A549 (cell line): ENCODE measurements at regions not wholly inside any gene's neighbourhood (a gene's known extent, or its start where the extent isn't known, plus 50 kb on each side); places are given as distances from the start of the nearest gene placed in this dataset.

ENCODE experiments used
- ATAC-seq, 2 experiments: fragments of 200-7000 bp in 1 of 2; fragments of >200 bp in 1 of 2; cut with Nextera tagmentation in 1 of 2; cut with Tn5 transposase in 1 of 2; 3 replicates each; pipeline versions ENCODE4 v1.8.0 to v1.9.1; 2018 to 2020; ENCODE audit warnings: mild to moderate bottlenecking in 1 of 2, moderate library complexity in 1 of 2
- CTCF ChIA-PET: fragments of 300-600 bp; sonication (Branson Sonifier 250); formaldehyde crosslinking; extraction: SDS; loops from one replicate; lab custom pipeline; 2021; ENCODE audit warnings: antibody characterized with exemption, inconsistent platforms; lab: Yijun Ruan, JAX
- POLR2A ChIA-PET: fragments of 350-600 bp; formaldehyde crosslinking; extraction: SDS; loops from one replicate; lab custom pipeline; 2021; ENCODE audit warnings: antibody characterized with exemption, inconsistent platforms; lab: Yijun Ruan, JAX
- DNase-seq, 2 experiments: peaks; one replicate each; pipeline versions ENCODE4 v3.0.0 to v3.0.0-alpha.2; 2011 to 2016; ENCODE audit warnings: low read depth in 1 of 2, low spot score in 1 of 2
- FAIRE-seq: peaks from 2 replicates; lab custom pipeline; 2011; peaks lifted over from hg19 to GRCh38; lab: Jason Lieb, UNC
- H3K27ac ChIP-seq, 2 experiments: fragments of >200 bp; sonication (Bioruptor Twin); formaldehyde crosslinking; 3 replicates each; pipeline ENCODE4 v1.5.1; 2016 to 2017
- H3K4me1 ChIP-seq: fragments of >200 bp; sonication (Bioruptor Twin); formaldehyde crosslinking; 3 replicates; pipeline ENCODE4 v1.6.1; 2016
- H3K4me2 ChIP-seq: fragments of >200 bp; sonication (Bioruptor Twin); formaldehyde crosslinking; 3 replicates; pipeline ENCODE4 v1.6.1; 2016
- H3K4me3 ChIP-seq: fragments of >200 bp; sonication (Bioruptor Twin); formaldehyde crosslinking; 3 replicates; pipeline ENCODE4 v1.5.1; 2016
- H3K9me3 ChIP-seq: fragments of >200 bp; sonication (Bioruptor Twin); formaldehyde crosslinking; 3 replicates; pipeline ENCODE4 v1.6.1; 2016
- BHLHE40 ChIP-seq: IDR thresholded peaks from 2 replicates; pipeline ENCODE4 v1.6.1; 2012; ENCODE audit warnings: low read depth, low read length, inconsistent platforms
- CBX2 ChIP-seq: fragments of 200-600 bp; sonication (generic); IDR thresholded peaks from 2 replicates; pipeline ENCODE4 v1.6.1; 2016; ENCODE audit warnings: low read depth, mild to moderate bottlenecking, borderline replicate concordance
- CHD2 ChIP-seq: fragments of 150-350 bp; IDR thresholded peaks from 2 replicates; pipeline ENCODE4 v1.6.1; 2014; ENCODE audit warnings: low read length; ENCODE audit not compliant: partially characterized antibody
- CHD4 ChIP-seq: fragments of 200-600 bp; sonication (generic); IDR thresholded peaks from 2 replicates; pipeline ENCODE4 v1.6.1; 2016; ENCODE audit warnings: antibody characterized with exemption, mild to moderate bottlenecking, borderline replicate concordance
- MAFK ChIP-seq: fragments of 450-650 bp; IDR thresholded peaks from 2 replicates; pipeline ENCODE4 v1.6.1; 2014; ENCODE audit not compliant: partially characterized antibody
- MAZ ChIP-seq: fragments of 150-350 bp; IDR thresholded peaks from 2 replicates; pipeline ENCODE4 v1.6.1; 2014; ENCODE audit warnings: antibody characterized with exemption, low read depth, low read length, borderline replicate concordance
- NR3C1 ChIP-seq: fragments of >200 bp; sonication (Bioruptor Twin); formaldehyde crosslinking; IDR thresholded peaks from 3 replicates; pipeline ENCODE4 v1.6.1; 2017
- PHF8 ChIP-seq: fragments of 200-600 bp; sonication (generic); IDR thresholded peaks from 2 replicates; pipeline ENCODE4 v1.6.1; 2016; ENCODE audit warnings: low read depth, mild to moderate bottlenecking, antibody characterized with exemption, moderate library complexity, borderline replicate concordance
- POLR2AphosphoS2 ChIP-seq: conservative IDR thresholded peaks from 2 replicates; pipeline ENCODE4 v1.6.1; 2012; ENCODE audit warnings: low read length, improper control_type of control experiment, inconsistent platforms
- RARB ChIP-seq: fragments of 250-450 bp; sonication (Bioruptor Pico); IDR thresholded peaks from 2 replicates; pipeline ENCODE4 v1.8.0; 2021; ENCODE audit warnings: mild to moderate bottlenecking, moderate library complexity
- RCOR1 ChIP-seq: fragments of 150-350 bp; IDR thresholded peaks from 2 replicates; pipeline ENCODE4 v1.6.1; 2014; ENCODE audit warnings: antibody characterized with exemption, low read length, low read depth
- RFX5 ChIP-seq: fragments of 450-650 bp; IDR thresholded peaks from 2 replicates; pipeline ENCODE4 v1.7.1; 2014; ENCODE audit warnings: antibody characterized with exemption, mild to moderate bottlenecking, moderate library complexity
- TFCP2L1 ChIP-seq: fragments of 250-450 bp; sonication (Bioruptor Pico); IDR thresholded peaks from 2 replicates; pipeline ENCODE4 v1.5.0; 2021; ENCODE audit warnings: mild to moderate bottlenecking
- TP53 ChIP-seq: fragments of 250-450 bp; sonication (Bioruptor Pico); IDR thresholded peaks from 2 replicates; pipeline ENCODE4 v1.5.0; 2021; ENCODE audit warnings: mild to moderate bottlenecking, moderate library complexity
- ZSCAN20 ChIP-seq: fragments of 250-450 bp; sonication (Bioruptor Pico); IDR thresholded peaks from 2 replicates; pipeline ENCODE4 v1.8.0; 2022; ENCODE audit warnings: mild to moderate bottlenecking, moderate library complexity
- WGBS: methylation state at CpG from one replicate; pipeline ENCODE4 v1.1.6; 2017; ENCODE audit errors: missing lambda C conversion rate; 5-methylcytosine and 5-hydroxymethylcytosine counted together
- TF ChIP-seq, protein P1 (sequence below): fragments of 250-450 bp; sonication (Bioruptor Pico); IDR thresholded peaks from 2 replicates; pipeline ENCODE4 v1.5.0; 2021; ENCODE audit warnings: mild to moderate bottlenecking, moderate library complexity, borderline replicate concordance
- TF ChIP-seq, protein P2 (sequence below): fragments of >200 bp; sonication (Bioruptor Twin); formaldehyde crosslinking; IDR thresholded peaks from 3 replicates; pipeline ENCODE4 v1.5.1; 2016
- TF ChIP-seq, protein P3 (sequence below): fragments of 150-350 bp; IDR thresholded peaks from 2 replicates; pipeline ENCODE4 v1.6.1; 2014; ENCODE audit warnings: low read depth, mild to moderate bottlenecking, low read length
- TF ChIP-seq, protein P4 (sequence below): IDR thresholded peaks from 2 replicates; pipeline ENCODE4 v1.6.1; 2012; ENCODE audit warnings: low read depth, borderline replicate concordance
- TF ChIP-seq, protein P5 (sequence below): fragments of >200 bp; sonication (Bioruptor Twin); formaldehyde crosslinking; IDR thresholded peaks from 2 replicates; pipeline ENCODE4 v1.6.1; 2016
- TF ChIP-seq, protein P6 (sequence below): IDR thresholded peaks from 2 replicates; pipeline ENCODE4 v1.6.1; 2012

DNA sequence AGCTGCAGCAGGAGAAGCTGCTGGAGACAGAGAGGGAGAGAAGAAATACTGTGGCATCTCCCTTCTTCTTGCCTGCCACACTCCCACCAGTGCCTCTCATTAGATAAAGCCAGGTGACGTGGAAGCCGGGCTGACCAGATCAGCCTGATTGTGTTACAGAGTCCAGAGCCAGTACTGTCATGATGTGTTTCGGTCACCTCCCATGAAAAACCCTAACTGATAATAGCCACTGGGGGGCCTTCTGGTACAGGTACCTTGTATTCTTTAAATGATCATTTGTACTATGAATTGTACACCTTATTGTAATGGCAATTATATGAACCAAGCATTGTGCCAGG lies 125.8 kb upstream of the TMEM108 start:
- WGBS, result 12% methylated on average over 3 of the region's 3 CpGs
- Histone ChIP-seq H3K4me2 (no peak overlapping the region), H3K9me3 (no peaks in the 10 kb centered on the region), H3K4me1 (no peaks in the 10 kb centered on the region), H3K4me3 (no peak overlapping the region), H3K27ac (no peak overlapping the region)
- ATAC-seq (no peak), FAIRE-seq (no peak), DNase-seq (no peak)
- POLR2A ChIA-PET, result no interaction called here
- TF ChIP-seq, protein P1, sequence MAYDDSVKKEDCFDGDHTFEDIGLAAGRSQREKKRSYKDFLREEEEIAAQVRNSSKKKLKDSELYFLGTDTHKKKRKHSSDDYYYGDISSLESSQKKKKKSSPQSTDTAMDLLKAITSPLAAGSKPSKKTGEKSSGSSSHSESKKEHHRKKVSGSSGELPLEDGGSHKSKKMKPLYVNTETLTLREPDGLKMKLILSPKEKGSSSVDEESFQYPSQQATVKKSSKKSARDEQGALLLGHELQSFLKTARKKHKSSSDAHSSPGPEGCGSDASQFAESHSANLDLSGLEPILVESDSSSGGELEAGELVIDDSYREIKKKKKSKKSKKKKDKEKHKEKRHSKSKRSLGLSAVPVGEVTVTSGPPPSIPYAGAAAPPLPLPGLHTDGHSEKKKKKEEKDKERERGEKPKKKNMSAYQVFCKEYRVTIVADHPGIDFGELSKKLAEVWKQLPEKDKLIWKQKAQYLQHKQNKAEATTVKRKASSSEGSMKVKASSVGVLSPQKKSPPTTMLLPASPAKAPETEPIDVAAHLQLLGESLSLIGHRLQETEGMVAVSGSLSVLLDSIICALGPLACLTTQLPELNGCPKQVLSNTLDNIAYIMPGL (CRISPR knock-in tag), result no peak
- no peak for TF ChIP-seq PHF8
- CTCF ChIA-PET, result no interaction called here

DNA sequence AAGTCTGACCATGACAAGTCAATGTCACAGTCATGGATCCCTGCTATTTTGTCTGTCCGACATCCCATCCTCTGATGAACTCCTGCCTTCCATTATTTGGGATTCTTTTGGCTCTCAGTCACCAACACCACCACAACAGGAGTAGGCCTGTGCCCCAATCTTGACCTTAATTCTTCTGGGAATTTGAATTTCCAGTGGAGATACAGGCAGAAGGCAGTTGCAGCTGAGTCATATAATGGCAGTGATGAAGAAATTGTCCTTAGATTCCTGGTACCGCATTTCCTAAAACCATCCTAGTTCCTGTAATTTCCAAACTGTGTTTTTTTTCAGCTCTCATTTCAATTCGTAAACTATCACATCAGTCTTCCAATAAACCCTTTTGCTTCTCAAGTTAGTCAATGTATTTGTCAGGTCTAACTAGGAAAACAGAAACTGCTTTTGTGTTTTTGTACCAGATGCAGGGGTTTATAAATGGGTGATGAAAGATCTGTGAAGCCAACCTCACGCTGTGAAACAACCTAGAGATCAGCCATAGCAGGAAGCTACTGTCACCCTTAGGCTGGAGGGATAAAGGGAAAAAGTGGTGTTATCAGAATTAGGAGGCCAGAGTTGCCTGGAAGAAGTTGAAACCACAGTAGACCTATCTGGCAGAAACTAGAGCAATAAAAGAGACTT lies 126.3 kb upstream of the TMEM108 start:
- H3K9me3 ChIP-seq, result no peaks in the 10 kb centered on the region
- ATAC-seq, result no peak
- H3K4me1 ChIP-seq, result no peaks in the 10 kb centered on the region
- POLR2A ChIA-PET, result no interaction called here
- CTCF ChIA-PET, result no interaction called here
- no peak overlapping the region for H3K4me3 ChIP-seq
- TF ChIP-seq, protein P2, sequence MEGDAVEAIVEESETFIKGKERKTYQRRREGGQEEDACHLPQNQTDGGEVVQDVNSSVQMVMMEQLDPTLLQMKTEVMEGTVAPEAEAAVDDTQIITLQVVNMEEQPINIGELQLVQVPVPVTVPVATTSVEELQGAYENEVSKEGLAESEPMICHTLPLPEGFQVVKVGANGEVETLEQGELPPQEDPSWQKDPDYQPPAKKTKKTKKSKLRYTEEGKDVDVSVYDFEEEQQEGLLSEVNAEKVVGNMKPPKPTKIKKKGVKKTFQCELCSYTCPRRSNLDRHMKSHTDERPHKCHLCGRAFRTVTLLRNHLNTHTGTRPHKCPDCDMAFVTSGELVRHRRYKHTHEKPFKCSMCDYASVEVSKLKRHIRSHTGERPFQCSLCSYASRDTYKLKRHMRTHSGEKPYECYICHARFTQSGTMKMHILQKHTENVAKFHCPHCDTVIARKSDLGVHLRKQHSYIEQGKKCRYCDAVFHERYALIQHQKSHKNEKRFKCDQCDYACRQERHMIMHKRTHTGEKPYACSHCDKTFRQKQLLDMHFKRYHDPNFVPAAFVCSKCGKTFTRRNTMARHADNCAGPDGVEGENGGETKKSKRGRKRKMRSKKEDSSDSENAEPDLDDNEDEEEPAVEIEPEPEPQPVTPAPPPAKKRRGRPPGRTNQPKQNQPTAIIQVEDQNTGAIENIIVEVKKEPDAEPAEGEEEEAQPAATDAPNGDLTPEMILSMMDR, result no peak
- TF ChIP-seq BHLHE40, result no peak
- TF ChIP-seq, protein P3, sequence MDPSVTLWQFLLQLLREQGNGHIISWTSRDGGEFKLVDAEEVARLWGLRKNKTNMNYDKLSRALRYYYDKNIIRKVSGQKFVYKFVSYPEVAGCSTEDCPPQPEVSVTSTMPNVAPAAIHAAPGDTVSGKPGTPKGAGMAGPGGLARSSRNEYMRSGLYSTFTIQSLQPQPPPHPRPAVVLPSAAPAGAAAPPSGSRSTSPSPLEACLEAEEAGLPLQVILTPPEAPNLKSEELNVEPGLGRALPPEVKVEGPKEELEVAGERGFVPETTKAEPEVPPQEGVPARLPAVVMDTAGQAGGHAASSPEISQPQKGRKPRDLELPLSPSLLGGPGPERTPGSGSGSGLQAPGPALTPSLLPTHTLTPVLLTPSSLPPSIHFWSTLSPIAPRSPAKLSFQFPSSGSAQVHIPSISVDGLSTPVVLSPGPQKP, result no peak
- TF ChIP-seq, protein P4, sequence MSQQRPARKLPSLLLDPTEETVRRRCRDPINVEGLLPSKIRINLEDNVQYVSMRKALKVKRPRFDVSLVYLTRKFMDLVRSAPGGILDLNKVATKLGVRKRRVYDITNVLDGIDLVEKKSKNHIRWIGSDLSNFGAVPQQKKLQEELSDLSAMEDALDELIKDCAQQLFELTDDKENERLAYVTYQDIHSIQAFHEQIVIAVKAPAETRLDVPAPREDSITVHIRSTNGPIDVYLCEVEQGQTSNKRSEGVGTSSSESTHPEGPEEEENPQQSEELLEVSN, result no peak
- no peak for TF ChIP-seq CBX2
- TF ChIP-seq CHD2, result no peak
- TF ChIP-seq RCOR1, result no peak
- TF ChIP-seq TFCP2L1 (CRISPR knock-in tag), result no peak
- TF ChIP-seq MAZ, result no peak
- TF ChIP-seq TP53 (CRISPR knock-in tag), result no peak
- no peak for TF ChIP-seq POLR2AphosphoS2
- no peak for TF ChIP-seq RFX5
- no peak for TF ChIP-seq NR3C1
- TF ChIP-seq RARB, result no peak
- TF ChIP-seq ZSCAN20 (CRISPR knock-in tag), result no peak
- TF ChIP-seq, protein P5, sequence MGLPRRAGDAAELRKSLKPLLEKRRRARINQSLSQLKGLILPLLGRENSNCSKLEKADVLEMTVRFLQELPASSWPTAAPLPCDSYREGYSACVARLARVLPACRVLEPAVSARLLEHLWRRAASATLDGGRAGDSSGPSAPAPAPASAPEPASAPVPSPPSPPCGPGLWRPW, result no peak
- TF ChIP-seq MAFK, result no peak
- no peak for TF ChIP-seq CHD4
- TF ChIP-seq, protein P6, sequence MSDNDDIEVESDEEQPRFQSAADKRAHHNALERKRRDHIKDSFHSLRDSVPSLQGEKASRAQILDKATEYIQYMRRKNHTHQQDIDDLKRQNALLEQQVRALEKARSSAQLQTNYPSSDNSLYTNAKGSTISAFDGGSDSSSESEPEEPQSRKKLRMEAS, result no peak
- no peak overlapping the region for H3K27ac ChIP-seq
- no peak for FAIRE-seq
- WGBS, result 44% methylated on average over 4 of the region's 4 CpGs
- H3K4me2 ChIP-seq, result no peak overlapping the region
- DNase-seq, result no peak
